A549 (cell line): ENCODE measurements at regions not wholly inside any gene's neighbourhood (a gene's known extent, or its start where the extent isn't known, plus 50 kb on each side); places are given as distances from the start of the nearest gene placed in this dataset.

Source experiments
- ATAC-seq, 2 experiments: fragments of 200-7000 bp in 1 of 2; fragments of >200 bp in 1 of 2; cut with Nextera tagmentation in 1 of 2; cut with Tn5 transposase in 1 of 2; 3 replicates each; pipeline versions ENCODE4 v1.8.0 to v1.9.1; 2018 to 2020; ENCODE audit warnings: mild to moderate bottlenecking in 1 of 2, moderate library complexity in 1 of 2
- CTCF ChIA-PET: fragments of 300-600 bp; sonication (Branson Sonifier 250); formaldehyde crosslinking; extraction: SDS; loops from one replicate; lab custom pipeline; 2021; ENCODE audit warnings: antibody characterized with exemption, inconsistent platforms; lab: Yijun Ruan, JAX
- POLR2A ChIA-PET: fragments of 350-600 bp; formaldehyde crosslinking; extraction: SDS; loops from one replicate; lab custom pipeline; 2021; ENCODE audit warnings: antibody characterized with exemption, inconsistent platforms; lab: Yijun Ruan, JAX
- DNase-seq, 2 experiments: peaks; one replicate each; pipeline versions ENCODE4 v3.0.0 to v3.0.0-alpha.2; 2011 to 2016; ENCODE audit warnings: low read depth in 1 of 2, low spot score in 1 of 2
- FAIRE-seq: peaks from 2 replicates; lab custom pipeline; 2011; peaks lifted over from hg19 to GRCh38; lab: Jason Lieb, UNC
- H3K27ac ChIP-seq, 2 experiments: fragments of >200 bp; sonication (Bioruptor Twin); formaldehyde crosslinking; 3 replicates each; pipeline ENCODE4 v1.5.1; 2016 to 2017
- H3K4me1 ChIP-seq: fragments of >200 bp; sonication (Bioruptor Twin); formaldehyde crosslinking; 3 replicates; pipeline ENCODE4 v1.6.1; 2016
- H3K4me2 ChIP-seq: fragments of >200 bp; sonication (Bioruptor Twin); formaldehyde crosslinking; 3 replicates; pipeline ENCODE4 v1.6.1; 2016
- H3K4me3 ChIP-seq: fragments of >200 bp; sonication (Bioruptor Twin); formaldehyde crosslinking; 3 replicates; pipeline ENCODE4 v1.5.1; 2016
- H3K9me3 ChIP-seq: fragments of >200 bp; sonication (Bioruptor Twin); formaldehyde crosslinking; 3 replicates; pipeline ENCODE4 v1.6.1; 2016
- ESRRA ChIP-seq: fragments of 150-350 bp; IDR thresholded peaks from 2 replicates; pipeline ENCODE4 v1.6.1; 2014; ENCODE audit warnings: mild to moderate bottlenecking, low read length, borderline replicate concordance
- GATA3 ChIP-seq: IDR thresholded peaks from 2 replicates; pipeline ENCODE4 v1.6.1; 2012; ENCODE audit warnings: borderline replicate concordance
- HDAC2 ChIP-seq: fragments of 200-600 bp; sonication (generic); IDR thresholded peaks from 2 replicates; pipeline ENCODE4 v1.6.1; 2016
- HOXB13 ChIP-seq: fragments of 250-450 bp; sonication (Bioruptor Pico); IDR thresholded peaks from 2 replicates; pipeline ENCODE4 v1.5.0; 2020; ENCODE audit warnings: low read depth, mild to moderate bottlenecking, moderate library complexity
- HOXB5 ChIP-seq: fragments of 250-450 bp; sonication (Bioruptor Pico); IDR thresholded peaks from 2 replicates; pipeline ENCODE4 v1.5.0; 2020; ENCODE audit warnings: mild to moderate bottlenecking, moderate library complexity
- JUN ChIP-seq, 2 experiments: fragments of >200 bp; sonication (Bioruptor Twin); formaldehyde crosslinking; IDR thresholded peaks; 2 replicates in 1 of 2; 3 replicates in 1 of 2; pipeline ENCODE4 v1.6.1; 2016 to 2017
- MAZ ChIP-seq: fragments of 150-350 bp; IDR thresholded peaks from 2 replicates; pipeline ENCODE4 v1.6.1; 2014; ENCODE audit warnings: antibody characterized with exemption, low read depth, low read length, borderline replicate concordance
- MYC ChIP-seq: IDR thresholded peaks from 2 replicates; pipeline ENCODE4 v1.6.1; 2012; ENCODE audit warnings: mild to moderate bottlenecking, inconsistent platforms, low read length, improper control_type of control experiment, borderline replicate concordance
- NFE2L2 ChIP-seq: fragments of 150-350 bp; conservative IDR thresholded peaks from 2 replicates; pipeline ENCODE4 v1.6.1; 2014; ENCODE audit warnings: low read length
- PHF8 ChIP-seq: fragments of 200-600 bp; sonication (generic); IDR thresholded peaks from 2 replicates; pipeline ENCODE4 v1.6.1; 2016; ENCODE audit warnings: low read depth, mild to moderate bottlenecking, antibody characterized with exemption, moderate library complexity, borderline replicate concordance
- POLR2AphosphoS2 ChIP-seq: conservative IDR thresholded peaks from 2 replicates; pipeline ENCODE4 v1.6.1; 2012; ENCODE audit warnings: low read length, improper control_type of control experiment, inconsistent platforms
- RFX5 ChIP-seq: fragments of 450-650 bp; IDR thresholded peaks from 2 replicates; pipeline ENCODE4 v1.7.1; 2014; ENCODE audit warnings: antibody characterized with exemption, mild to moderate bottlenecking, moderate library complexity
- RNF2 ChIP-seq: fragments of 200-600 bp; sonication (generic); IDR thresholded peaks from 2 replicates; pipeline ENCODE4 v1.6.1; 2016; ENCODE audit warnings: low read depth, mild to moderate bottlenecking, antibody characterized with exemption, moderate library complexity, borderline replicate concordance
- SMC3 ChIP-seq: fragments of >200 bp; sonication (Bioruptor Twin); formaldehyde crosslinking; IDR thresholded peaks from 3 replicates; pipeline ENCODE4 v1.6.1; 2018; ENCODE audit warnings: inconsistent platforms
- TFCP2L1 ChIP-seq: fragments of 250-450 bp; sonication (Bioruptor Pico); IDR thresholded peaks from 2 replicates; pipeline ENCODE4 v1.5.0; 2021; ENCODE audit warnings: mild to moderate bottlenecking
- ZC3H11A ChIP-seq: fragments of 450-650 bp; IDR thresholded peaks from 2 replicates; pipeline ENCODE4 v1.6.1; 2014; ENCODE audit warnings: antibody characterized with exemption, mild to moderate bottlenecking
- ZNF302 ChIP-seq: fragments of 250-450 bp; sonication (Bioruptor Pico); IDR thresholded peaks from 2 replicates; pipeline ENCODE4 v1.9.0; 2021; ENCODE audit warnings: inconsistent platforms, mild to moderate bottlenecking, moderate library complexity
- ZSCAN20 ChIP-seq: fragments of 250-450 bp; sonication (Bioruptor Pico); IDR thresholded peaks from 2 replicates; pipeline ENCODE4 v1.8.0; 2022; ENCODE audit warnings: mild to moderate bottlenecking, moderate library complexity
- WGBS: methylation state at CpG from one replicate; pipeline ENCODE4 v1.1.6; 2017; ENCODE audit errors: missing lambda C conversion rate; 5-methylcytosine and 5-hydroxymethylcytosine counted together
- TF ChIP-seq, protein P1 (sequence below): fragments of >200 bp; sonication (Bioruptor Twin); formaldehyde crosslinking; IDR thresholded peaks from 3 replicates; pipeline ENCODE4 v1.5.1; 2016
- TF ChIP-seq, protein P2 (sequence below): IDR thresholded peaks from 2 replicates; pipeline ENCODE4 v1.6.1; 2012
- TF ChIP-seq, protein P3 (sequence below): IDR thresholded peaks from 2 replicates; pipeline ENCODE4 v1.6.1; 2012
- TF ChIP-seq, protein P4 (sequence below): fragments of 200-600 bp; sonication (generic); IDR thresholded peaks from 2 replicates; pipeline ENCODE4 v1.6.1; 2016; ENCODE audit warnings: antibody characterized with exemption, mild to moderate bottlenecking, moderate library complexity
- TF ChIP-seq, protein P5 (sequence below): fragments of 150-350 bp; IDR thresholded peaks from 2 replicates; pipeline ENCODE4 v1.6.1; 2014; ENCODE audit warnings: low read depth, mild to moderate bottlenecking, low read length

DNA sequence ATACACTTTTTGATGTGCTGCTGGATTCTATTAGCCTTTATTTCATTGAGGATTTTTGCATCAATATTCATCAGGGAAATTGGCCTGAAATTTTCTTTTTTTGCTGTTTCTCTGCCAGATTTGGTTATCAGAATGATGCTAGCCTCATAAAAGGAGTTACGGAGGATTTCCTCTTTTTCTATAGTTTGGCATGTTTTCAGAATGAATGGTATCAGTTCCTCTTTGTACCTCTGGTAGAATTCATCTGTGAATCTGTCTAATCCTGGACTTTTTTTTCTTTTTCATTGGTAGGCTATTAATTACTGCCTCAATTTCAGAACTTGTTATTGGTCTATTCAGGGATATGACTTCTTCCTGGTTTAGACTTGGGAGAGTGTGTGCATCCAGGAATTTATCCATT, 70.6 kb upstream of the RBMY1B start:
- Histone ChIP-seq H3K4me1 (no peaks in the 10 kb centered on the region), H3K4me3 (no peak overlapping the region), H3K27ac (no peak overlapping the region), H3K4me2 (no peak overlapping the region)
- CTCF ChIA-PET: no interaction called here
- ATAC-seq: no peak
- no peak for FAIRE-seq
- POLR2A ChIA-PET: no interaction called here
- WGBS: 71% methylated on average over 1 of the region's 1 CpG
- DNase-seq: no peak
- TF ChIP-seq RNF2 (no peak), SMC3 (no peak), ESRRA (no peak), HOXB5 (CRISPR knock-in tag) (no peak), MYC (no peak), ZC3H11A (no peak), POLR2AphosphoS2 (no peak)
- TF ChIP-seq, protein P1, sequence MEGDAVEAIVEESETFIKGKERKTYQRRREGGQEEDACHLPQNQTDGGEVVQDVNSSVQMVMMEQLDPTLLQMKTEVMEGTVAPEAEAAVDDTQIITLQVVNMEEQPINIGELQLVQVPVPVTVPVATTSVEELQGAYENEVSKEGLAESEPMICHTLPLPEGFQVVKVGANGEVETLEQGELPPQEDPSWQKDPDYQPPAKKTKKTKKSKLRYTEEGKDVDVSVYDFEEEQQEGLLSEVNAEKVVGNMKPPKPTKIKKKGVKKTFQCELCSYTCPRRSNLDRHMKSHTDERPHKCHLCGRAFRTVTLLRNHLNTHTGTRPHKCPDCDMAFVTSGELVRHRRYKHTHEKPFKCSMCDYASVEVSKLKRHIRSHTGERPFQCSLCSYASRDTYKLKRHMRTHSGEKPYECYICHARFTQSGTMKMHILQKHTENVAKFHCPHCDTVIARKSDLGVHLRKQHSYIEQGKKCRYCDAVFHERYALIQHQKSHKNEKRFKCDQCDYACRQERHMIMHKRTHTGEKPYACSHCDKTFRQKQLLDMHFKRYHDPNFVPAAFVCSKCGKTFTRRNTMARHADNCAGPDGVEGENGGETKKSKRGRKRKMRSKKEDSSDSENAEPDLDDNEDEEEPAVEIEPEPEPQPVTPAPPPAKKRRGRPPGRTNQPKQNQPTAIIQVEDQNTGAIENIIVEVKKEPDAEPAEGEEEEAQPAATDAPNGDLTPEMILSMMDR: no peak
- TF ChIP-seq, protein P2, sequence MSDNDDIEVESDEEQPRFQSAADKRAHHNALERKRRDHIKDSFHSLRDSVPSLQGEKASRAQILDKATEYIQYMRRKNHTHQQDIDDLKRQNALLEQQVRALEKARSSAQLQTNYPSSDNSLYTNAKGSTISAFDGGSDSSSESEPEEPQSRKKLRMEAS: no peak
- TF ChIP-seq, protein P3, sequence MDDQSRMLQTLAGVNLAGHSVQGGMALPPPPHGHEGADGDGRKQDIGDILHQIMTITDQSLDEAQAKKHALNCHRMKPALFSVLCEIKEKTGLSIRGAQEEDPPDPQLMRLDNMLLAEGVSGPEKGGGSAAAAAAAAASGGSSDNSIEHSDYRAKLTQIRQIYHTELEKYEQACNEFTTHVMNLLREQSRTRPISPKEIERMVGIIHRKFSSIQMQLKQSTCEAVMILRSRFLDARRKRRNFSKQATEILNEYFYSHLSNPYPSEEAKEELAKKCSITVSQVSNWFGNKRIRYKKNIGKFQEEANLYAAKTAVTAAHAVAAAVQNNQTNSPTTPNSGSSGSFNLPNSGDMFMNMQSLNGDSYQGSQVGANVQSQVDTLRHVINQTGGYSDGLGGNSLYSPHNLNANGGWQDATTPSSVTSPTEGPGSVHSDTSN: no peak
- TF ChIP-seq, all 56 proteins: peak for 0
- no peaks in the 10 kb centered on the region for H3K9me3 ChIP-seq

DNA sequence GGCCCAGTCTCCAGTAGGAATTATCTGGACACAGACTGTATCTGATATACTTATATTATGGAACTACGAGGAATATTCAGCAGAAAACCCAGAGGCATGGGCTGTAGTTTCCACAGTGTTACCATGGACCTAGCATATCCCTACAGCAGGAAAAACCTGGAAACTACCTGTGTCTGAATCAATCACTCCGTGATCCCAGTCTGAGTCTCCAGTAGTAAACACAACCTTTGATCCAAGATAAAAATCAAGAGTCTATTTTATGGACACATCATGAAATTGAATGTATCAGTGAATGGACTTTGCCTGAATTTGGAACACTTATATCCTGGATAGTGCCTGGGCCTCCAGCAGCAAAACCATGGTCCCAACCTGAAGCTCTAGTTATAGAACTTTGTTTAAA, 57.5 kb upstream of the RBMY1B start:
- WGBS: 0% methylated on average over 2 of the region's 2 CpGs
- ATAC-seq (no peak), FAIRE-seq (no peak), DNase-seq (no peak)
- TF ChIP-seq NFE2L2 (no peak), ESRRA (no peak), PHF8 (no peak), ZSCAN20 (CRISPR knock-in tag) (no peak), JUN (IDR thresholded peaks at IDR 0.05) (no peak), ZNF302 (CRISPR knock-in tag) (no peak), HOXB13 (CRISPR knock-in tag) (no peak)
- TF ChIP-seq, protein P4, sequence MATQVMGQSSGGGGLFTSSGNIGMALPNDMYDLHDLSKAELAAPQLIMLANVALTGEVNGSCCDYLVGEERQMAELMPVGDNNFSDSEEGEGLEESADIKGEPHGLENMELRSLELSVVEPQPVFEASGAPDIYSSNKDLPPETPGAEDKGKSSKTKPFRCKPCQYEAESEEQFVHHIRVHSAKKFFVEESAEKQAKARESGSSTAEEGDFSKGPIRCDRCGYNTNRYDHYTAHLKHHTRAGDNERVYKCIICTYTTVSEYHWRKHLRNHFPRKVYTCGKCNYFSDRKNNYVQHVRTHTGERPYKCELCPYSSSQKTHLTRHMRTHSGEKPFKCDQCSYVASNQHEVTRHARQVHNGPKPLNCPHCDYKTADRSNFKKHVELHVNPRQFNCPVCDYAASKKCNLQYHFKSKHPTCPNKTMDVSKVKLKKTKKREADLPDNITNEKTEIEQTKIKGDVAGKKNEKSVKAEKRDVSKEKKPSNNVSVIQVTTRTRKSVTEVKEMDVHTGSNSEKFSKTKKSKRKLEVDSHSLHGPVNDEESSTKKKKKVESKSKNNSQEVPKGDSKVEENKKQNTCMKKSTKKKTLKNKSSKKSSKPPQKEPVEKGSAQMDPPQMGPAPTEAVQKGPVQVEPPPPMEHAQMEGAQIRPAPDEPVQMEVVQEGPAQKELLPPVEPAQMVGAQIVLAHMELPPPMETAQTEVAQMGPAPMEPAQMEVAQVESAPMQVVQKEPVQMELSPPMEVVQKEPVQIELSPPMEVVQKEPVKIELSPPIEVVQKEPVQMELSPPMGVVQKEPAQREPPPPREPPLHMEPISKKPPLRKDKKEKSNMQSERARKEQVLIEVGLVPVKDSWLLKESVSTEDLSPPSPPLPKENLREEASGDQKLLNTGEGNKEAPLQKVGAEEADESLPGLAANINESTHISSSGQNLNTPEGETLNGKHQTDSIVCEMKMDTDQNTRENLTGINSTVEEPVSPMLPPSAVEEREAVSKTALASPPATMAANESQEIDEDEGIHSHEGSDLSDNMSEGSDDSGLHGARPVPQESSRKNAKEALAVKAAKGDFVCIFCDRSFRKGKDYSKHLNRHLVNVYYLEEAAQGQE: no peak
- Histone ChIP-seq H3K4me3 (no peak overlapping the region), H3K4me2 (no peak overlapping the region), H3K4me1 (no peaks in the 10 kb centered on the region), H3K27ac (no peak overlapping the region), H3K9me3 (no peaks in the 10 kb centered on the region)
- CTCF ChIA-PET: no interaction called here
- POLR2A ChIA-PET: no interaction called here

DNA sequence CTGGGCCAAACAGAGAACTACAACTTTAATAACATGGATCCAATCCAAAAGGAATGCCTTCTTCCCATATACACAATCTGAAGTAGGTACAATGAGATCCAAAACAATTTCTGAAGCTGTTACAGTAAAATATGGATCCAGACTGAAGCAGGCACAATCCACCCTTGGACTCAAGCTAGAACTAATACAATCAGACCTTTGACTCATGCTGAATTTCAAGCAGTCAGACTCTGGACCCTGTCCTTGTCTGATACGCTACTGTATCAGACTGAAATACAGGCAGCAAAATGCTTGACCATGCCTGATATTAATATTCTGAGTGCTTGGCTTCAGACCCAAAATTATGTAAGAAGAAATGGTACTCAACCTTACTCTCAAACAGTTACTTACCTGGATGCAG, 57.0 kb upstream of the RBMY1B start:
- no peaks in the 10 kb centered on the region for H3K9me3 ChIP-seq
- ATAC-seq: no peak
- 0% methylated on average over 1 of the region's 1 CpG for WGBS

More for the DNA sequence above, 57.0 kb upstream of the RBMY1B start:
- Histone ChIP-seq H3K4me1 (no peaks in the 10 kb centered on the region), H3K4me3 (no peak overlapping the region), H3K27ac (no peak overlapping the region), H3K4me2 (no peak overlapping the region)
- FAIRE-seq (no peak), DNase-seq (no peak)
- POLR2A ChIA-PET: no interaction called here
- CTCF ChIA-PET: no interaction called here
- TF ChIP-seq SMC3 (no peak), MAZ (no peak), GATA3 (no peak), HDAC2 (no peak), RFX5 (no peak), TFCP2L1 (no peak)
- TF ChIP-seq, protein P5, sequence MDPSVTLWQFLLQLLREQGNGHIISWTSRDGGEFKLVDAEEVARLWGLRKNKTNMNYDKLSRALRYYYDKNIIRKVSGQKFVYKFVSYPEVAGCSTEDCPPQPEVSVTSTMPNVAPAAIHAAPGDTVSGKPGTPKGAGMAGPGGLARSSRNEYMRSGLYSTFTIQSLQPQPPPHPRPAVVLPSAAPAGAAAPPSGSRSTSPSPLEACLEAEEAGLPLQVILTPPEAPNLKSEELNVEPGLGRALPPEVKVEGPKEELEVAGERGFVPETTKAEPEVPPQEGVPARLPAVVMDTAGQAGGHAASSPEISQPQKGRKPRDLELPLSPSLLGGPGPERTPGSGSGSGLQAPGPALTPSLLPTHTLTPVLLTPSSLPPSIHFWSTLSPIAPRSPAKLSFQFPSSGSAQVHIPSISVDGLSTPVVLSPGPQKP: no peak
- TF ChIP-seq, protein P2: no peak
